Testis (tissue), 2 donors: ENCODE measurements at regions not wholly inside any gene's neighbourhood (a gene's known extent, or its start where the extent isn't known, plus 50 kb on each side); places are given as distances from the start of the nearest gene placed in this dataset.
"Not testable (repeated sequence)": the region's sequence is repeated elsewhere in the genome, so short reads cannot be mapped to it uniquely, and the experiment has no call there.

Source experiments
- DNase-seq: peaks from one replicate; pipeline ENCODE4 v3.0.0-alpha.2; 2019
- H3K27ac ChIP-seq, 2 donors: fragments of 200-600 bp; sonication (generic); one replicate each; pipeline ENCODE4 v1.5.1; 2019
- H3K27me3 ChIP-seq: fragments of 200-600 bp; sonication (generic); one replicate; pipeline ENCODE4 v1.5.1; 2019
- H3K36me3 ChIP-seq: fragments of 200-600 bp; sonication (generic); one replicate; pipeline ENCODE4 v1.5.1; 2017; ENCODE audit warnings: low read depth; ENCODE audit errors: missing control alignments
- H3K4me1 ChIP-seq: fragments of 200-600 bp; sonication (generic); one replicate; pipeline ENCODE4 v1.5.1; 2019
- H3K4me3 ChIP-seq, 2 donors: fragments of 200-600 bp; sonication (generic); one replicate each; pipeline ENCODE4 v1.5.1; 2017 to 2019
- H3K9me3 ChIP-seq: fragments of 200-600 bp; sonication (generic); one replicate; pipeline ENCODE4 v1.5.1; 2017
- CTCF ChIP-seq, 3 experiments: fragments of 450-650 bp in 2 of 3; fragments of 200-600 bp in 1 of 3; sonication (generic) in 1 of 3; IDR thresholded peaks; one replicate each; pipeline ENCODE4 v1.5.1; 2016 to 2019; ENCODE audit warnings: antibody characterized with exemption in 3 of 3, mild to moderate bottlenecking in 2 of 3, moderate library complexity in 1 of 3
- WGBS, 2 donors: methylation state at CpG; one replicate each; pipeline ENCODE4 v1.1.5; 2018; 5-methylcytosine and 5-hydroxymethylcytosine counted together
- intact Hi-C: fragments of 100-400 bp; cut with DNase I; formaldehyde crosslinking; loops from one replicate; pipeline ENCODE4 v1.15.1; 2023; ENCODE audit warnings: low total_unique reads

- H3K4me3 ChIP-seq, result peak overlapping the region; percentile 15 to 34
- WGBS, 2 donors, result 37 to 56% methylated on average over 15 to 16 of the region's 19 CpGs
- peak; percentile 40 for DNase-seq
- H3K36me3 ChIP-seq, H3K27me3 ChIP-seq, H3K9me3 ChIP-seq, H3K4me1 ChIP-seq, H3K27ac ChIP-seq, intact Hi-C loops: not testable (repeated sequence)
These were observed 692.4 kb upstream of the DEFB115 start for GRCh38 chr20:30565086-30565485.

- H3K27me3 ChIP-seq, H3K9me3 ChIP-seq, H3K27ac ChIP-seq, intact Hi-C loops, H3K4me1 ChIP-seq, DNase-seq, H3K4me3 ChIP-seq, H3K36me3 ChIP-seq: not testable (repeated sequence)
- WGBS, 2 donors, result 36 to 87% methylated on average over 11 to 12 of the region's 12 CpGs
These were observed 687.6 kb upstream of the DEFB115 start for GRCh38 chr20:30569867-30570266.

GRCh38 chr20:30570622-30571021 is 686.8 kb upstream of the DEFB115 start:
- H3K9me3 ChIP-seq, H3K27me3 ChIP-seq, H3K36me3 ChIP-seq, DNase-seq, H3K4me3 ChIP-seq, H3K4me1 ChIP-seq, intact Hi-C loops, H3K27ac ChIP-seq: not testable (repeated sequence)
- WGBS, 2 donors, result 64 to 77% methylated on average over 4 of the region's 4 CpGs

- H3K27ac ChIP-seq, H3K27me3 ChIP-seq, DNase-seq, H3K4me3 ChIP-seq, intact Hi-C loops, H3K36me3 ChIP-seq, H3K9me3 ChIP-seq, H3K4me1 ChIP-seq: not testable (repeated sequence)
- 54 to 57% methylated on average over 2 of the region's 2 CpGs for WGBS, 2 donors
These were observed 683.1 kb upstream of the DEFB115 start for GRCh38 chr20:30574337-30574736.

GRCh38 chr20:30579069-30579468 is 678.4 kb upstream of the DEFB115 start:
- H3K27me3 ChIP-seq, H3K9me3 ChIP-seq, H3K4me3 ChIP-seq, H3K4me1 ChIP-seq, intact Hi-C loops, DNase-seq, H3K36me3 ChIP-seq, H3K27ac ChIP-seq: not testable (repeated sequence)
- WGBS, 2 donors, result 10 to 31% methylated on average over 6 of the region's 6 CpGs

GRCh38 chr20:30579824-30580438 is 677.5 kb upstream of the DEFB115 start:
- H3K27me3 ChIP-seq, H3K36me3 ChIP-seq, H3K9me3 ChIP-seq, intact Hi-C loops, H3K4me1 ChIP-seq: not testable (repeated sequence)
- DNase-seq, result peak; percentile 95
- WGBS, 2 donors, result 3 to 10% methylated on average over 13 to 27 of the region's 27 CpGs
- Histone ChIP-seq H3K4me3 (peak overlapping the region; percentile 36 to 57), H3K27ac (peak overlapping the region; percentile 7 to 23)

- DNase-seq, result peak; percentile 37
- H3K4me1 ChIP-seq, H3K27ac ChIP-seq, H3K9me3 ChIP-seq, H3K36me3 ChIP-seq, H3K27me3 ChIP-seq, H3K4me3 ChIP-seq, intact Hi-C loops: not testable (repeated sequence)
- peak in 2 of 3 experiments; percentile 43 to 54 for TF ChIP-seq CTCF (IDR thresholded peaks at IDR 0.05)
- 25% methylated on average over 7 of the region's 7 CpGs for WGBS, 2 donors
These were observed 675.6 kb upstream of the DEFB115 start for GRCh38 chr20:30581839-30582238.

GRCh38 chr20:30584403-30584802 is 673.1 kb upstream of the DEFB115 start:
- H3K27ac ChIP-seq, H3K4me1 ChIP-seq, H3K36me3 ChIP-seq, DNase-seq, H3K9me3 ChIP-seq, H3K4me3 ChIP-seq, H3K27me3 ChIP-seq, intact Hi-C loops: not testable (repeated sequence)
- 47 to 68% methylated on average over 4 of the region's 4 CpGs for WGBS, 2 donors
